ENCODE measurements at regions not wholly inside any gene's neighbourhood (a gene's known extent, or its start where the extent isn't known, plus 50 kb on each side); places are given as distances from the start of the nearest gene placed in this dataset.

DNA sequence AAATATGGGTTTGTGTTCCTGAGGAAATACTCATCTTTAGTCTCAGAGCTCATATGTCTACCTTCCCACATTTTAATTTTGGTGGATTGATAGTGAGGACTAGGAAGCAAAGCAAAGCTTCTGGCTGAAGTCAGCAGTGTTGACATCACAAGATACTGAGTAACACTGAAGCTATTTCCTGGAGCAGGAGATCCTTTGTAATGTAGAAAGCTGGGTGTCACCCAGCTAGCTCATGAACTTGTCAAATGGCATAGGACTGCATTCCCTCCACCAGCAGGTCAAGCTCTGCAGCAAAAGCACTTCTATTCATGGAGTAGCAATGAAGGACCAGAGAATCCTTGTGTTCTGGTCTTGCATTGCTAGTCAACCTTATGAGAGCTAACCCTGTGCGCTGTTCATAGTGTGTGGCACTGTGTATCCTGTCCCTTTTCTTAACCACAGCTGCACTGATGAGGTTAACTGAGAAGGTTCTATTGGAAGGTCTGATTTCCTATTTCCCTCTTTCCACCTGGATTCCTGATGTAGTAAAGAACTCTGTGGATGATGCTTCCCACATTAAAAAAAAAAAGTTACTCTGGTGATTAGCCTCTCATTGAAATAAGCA is 94.8 kb upstream of the ZNF804B start:
- H3K4me3 Mint-ChIP-seq, result no peak overlapping the region
- no peak for ATAC-seq (replicated peaks; ENCODE audit: extremely low read depth, poor library complexity, severe bottlenecking)
- H3K27me3 Mint-ChIP-seq, result no peaks in the 10 kb centered on the region
- peaks cover 10% of the 10 kb centered on the region for H3K9me3 Mint-ChIP-seq
- H3K4me1 Mint-ChIP-seq, result no peaks in the 10 kb centered on the region
- DNase-seq (ENCODE audit: low spot score in 2 of 2), result no peak
- H3K27ac Mint-ChIP-seq (ENCODE audit: low read depth), result no peak overlapping the region
- no peaks in the 10 kb centered on the region for H3K36me3 Mint-ChIP-seq (ENCODE audit: insufficient read depth)

DNA sequence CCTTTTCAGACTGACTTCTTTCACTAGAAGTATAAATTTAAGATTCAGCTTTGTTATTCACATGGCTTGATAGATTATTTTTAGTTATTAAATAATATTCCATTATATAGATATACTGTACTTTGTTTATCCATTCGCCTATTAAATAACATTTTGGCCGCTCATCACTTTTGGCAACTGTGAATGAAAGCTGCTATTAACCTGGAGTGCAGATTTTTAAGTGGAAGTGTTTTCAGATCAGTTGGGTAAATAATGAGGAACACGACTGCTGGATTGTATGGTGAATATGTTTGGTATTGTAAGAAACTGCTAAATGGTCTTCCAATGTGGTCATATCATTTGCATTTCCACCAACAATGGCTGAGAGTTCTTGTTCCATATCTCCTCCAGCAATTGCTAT is 97.6 kb upstream of the ZNF804B start:
- DNase-seq (ENCODE audit: low spot score in 2 of 2) (no peak), ATAC-seq (replicated peaks; ENCODE audit: extremely low read depth, poor library complexity, severe bottlenecking) (no peak)
- Mint-ChIP-seq H3K9me3 (peaks cover 4% of the 10 kb centered on the region), H3K27ac (ENCODE audit: low read depth) (no peak overlapping the region), H3K4me3 (no peak overlapping the region), H3K36me3 (ENCODE audit: insufficient read depth) (no peaks in the 10 kb centered on the region), H3K4me1 (no peaks in the 10 kb centered on the region), H3K27me3 (no peaks in the 10 kb centered on the region)

DNA sequence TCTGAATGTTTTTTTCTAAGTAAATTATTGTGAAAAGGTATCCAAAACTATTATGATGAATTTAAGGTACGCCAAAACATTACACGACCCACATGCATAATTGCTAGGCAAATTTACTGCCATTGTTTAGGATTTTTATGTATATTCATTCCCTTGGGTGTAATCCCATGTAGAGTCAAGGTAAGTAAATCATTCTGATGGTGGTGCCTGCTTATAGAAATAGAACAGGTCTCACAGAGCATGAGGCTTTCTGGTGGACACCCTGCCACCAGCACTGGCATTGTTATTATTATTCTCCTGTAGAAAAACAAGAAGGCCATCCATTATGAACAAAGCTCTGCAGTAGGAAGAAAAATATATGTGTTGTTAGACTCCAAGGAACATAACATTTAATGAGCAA is 111.7 kb upstream of the ZNF804B start:
- ATAC-seq (replicated peaks; ENCODE audit: extremely low read depth, poor library complexity, severe bottlenecking), result no peak
- H3K9me3 Mint-ChIP-seq, result peaks cover 6% of the 10 kb centered on the region
- no peaks in the 10 kb centered on the region for H3K4me1 Mint-ChIP-seq
- no peak overlapping the region for H3K27ac Mint-ChIP-seq (ENCODE audit: low read depth)
- H3K36me3 Mint-ChIP-seq (ENCODE audit: insufficient read depth), result no peaks in the 10 kb centered on the region
- no peaks in the 10 kb centered on the region for H3K27me3 Mint-ChIP-seq
- DNase-seq (ENCODE audit: low spot score in 2 of 2), result no peak
- H3K4me3 Mint-ChIP-seq, result no peak overlapping the region

DNA sequence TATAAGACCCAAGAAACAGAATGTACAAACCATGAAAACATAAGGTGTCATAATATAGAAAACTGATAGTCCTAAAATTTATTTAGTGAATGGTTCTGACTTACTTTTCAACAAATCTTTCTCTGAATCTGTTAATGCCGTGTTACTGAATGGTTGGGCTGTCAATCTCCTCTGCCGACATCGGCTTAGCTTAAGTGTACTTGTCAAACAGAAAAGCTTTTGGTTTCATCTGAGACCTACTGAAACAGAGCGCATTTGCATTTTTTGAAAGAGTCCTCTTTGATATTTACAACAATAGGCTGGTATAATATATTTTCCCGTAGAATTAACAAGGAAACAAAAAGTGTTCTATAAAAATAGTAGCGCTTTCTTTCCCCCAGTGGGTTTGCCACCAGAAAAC is 120.9 kb upstream of the ZNF804B start:
- Mint-ChIP-seq H3K4me3 (no peak overlapping the region), H3K27me3 (no peaks in the 10 kb centered on the region), H3K4me1 (no peaks in the 10 kb centered on the region), H3K36me3 (ENCODE audit: insufficient read depth) (no peaks in the 10 kb centered on the region), H3K27ac (ENCODE audit: low read depth) (no peak overlapping the region), H3K9me3 (peaks cover 6% of the 10 kb centered on the region)
- ATAC-seq (replicated peaks; ENCODE audit: extremely low read depth, poor library complexity, severe bottlenecking) (no peak), DNase-seq (ENCODE audit: low spot score in 2 of 2) (no peak)

DNA sequence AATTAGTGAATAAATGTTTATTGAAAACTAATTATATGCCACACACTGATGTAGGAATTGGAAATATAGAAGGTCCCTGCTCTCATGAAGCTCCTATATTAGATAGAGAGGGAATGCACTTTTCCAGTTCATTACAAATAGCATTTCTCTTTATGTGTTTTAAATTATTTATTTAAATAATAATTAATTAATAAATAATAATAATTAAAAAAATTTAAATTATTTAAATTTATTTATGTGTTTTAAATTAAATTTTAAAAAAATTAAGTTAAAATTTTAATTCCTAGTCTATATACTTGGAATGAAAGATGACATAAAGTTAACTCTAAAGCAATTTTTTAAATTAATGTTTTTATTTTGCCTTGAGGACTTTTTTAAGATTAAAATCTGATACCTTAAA is 121.7 kb upstream of the ZNF804B start:
- DNase-seq (ENCODE audit: low spot score in 2 of 2) (no peak), ATAC-seq (replicated peaks; ENCODE audit: extremely low read depth, poor library complexity, severe bottlenecking) (no peak)
- H3K4me3 Mint-ChIP-seq, result no peak overlapping the region
- no peak overlapping the region for H3K27ac Mint-ChIP-seq (ENCODE audit: low read depth)
- no peaks in the 10 kb centered on the region for H3K36me3 Mint-ChIP-seq (ENCODE audit: insufficient read depth)
- peaks cover 6% of the 10 kb centered on the region for H3K9me3 Mint-ChIP-seq
- no peaks in the 10 kb centered on the region for H3K27me3 Mint-ChIP-seq
- no peaks in the 10 kb centered on the region for H3K4me1 Mint-ChIP-seq

DNA sequence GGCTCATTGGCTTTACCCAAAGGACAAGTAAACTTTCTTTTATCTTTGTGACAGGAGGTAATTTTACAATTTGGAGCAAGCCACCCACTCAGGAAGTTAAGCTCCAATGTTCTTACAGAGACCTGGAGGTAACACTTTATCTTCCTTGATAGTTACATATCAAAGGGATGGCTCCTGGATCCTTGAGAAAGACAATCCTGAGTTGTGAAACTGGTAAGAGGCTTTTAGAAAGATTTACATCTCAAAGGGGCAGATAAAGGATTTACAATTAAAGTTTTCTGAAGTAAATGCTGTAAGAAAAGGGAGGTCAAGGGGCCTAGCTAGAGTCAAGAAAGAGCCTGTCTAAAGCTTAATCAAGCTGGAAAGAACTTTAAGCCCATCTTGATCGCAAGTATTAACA is 124.4 kb upstream of the ZNF804B start:
- DNase-seq (ENCODE audit: low spot score in 2 of 2) (no peak), ATAC-seq (replicated peaks; ENCODE audit: extremely low read depth, poor library complexity, severe bottlenecking) (no peak)
- Mint-ChIP-seq H3K27me3 (no peaks in the 10 kb centered on the region), H3K4me3 (no peak overlapping the region), H3K36me3 (ENCODE audit: insufficient read depth) (no peaks in the 10 kb centered on the region), H3K9me3 (no peaks in the 10 kb centered on the region), H3K27ac (ENCODE audit: low read depth) (no peak overlapping the region), H3K4me1 (no peaks in the 10 kb centered on the region)

DNA sequence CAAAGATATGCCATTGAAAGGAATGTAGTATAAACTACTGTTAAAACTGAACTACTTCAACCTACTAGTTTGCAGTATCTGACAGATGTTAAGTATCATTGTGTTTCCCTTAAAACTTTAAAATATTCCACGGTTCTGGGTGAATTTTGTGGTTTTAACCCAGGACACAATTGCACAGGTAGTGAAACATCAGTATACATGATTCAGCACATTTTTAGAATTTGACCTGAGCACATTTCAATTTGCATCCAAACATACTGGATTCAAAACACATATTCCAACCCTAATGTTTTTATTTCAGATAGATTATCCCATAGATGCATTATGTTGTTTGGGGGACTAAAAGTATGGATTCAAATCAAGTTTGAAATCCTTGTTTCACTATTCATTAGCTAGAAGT is 129.9 kb upstream of the ZNF804B start:
- H3K27me3 Mint-ChIP-seq, result no peaks in the 10 kb centered on the region
- no peak for ATAC-seq (replicated peaks; ENCODE audit: extremely low read depth, poor library complexity, severe bottlenecking)
- H3K4me1 Mint-ChIP-seq, result no peaks in the 10 kb centered on the region
- DNase-seq (ENCODE audit: low spot score in 2 of 2), result no peak
- no peaks in the 10 kb centered on the region for H3K9me3 Mint-ChIP-seq
- H3K27ac Mint-ChIP-seq (ENCODE audit: low read depth), result no peak overlapping the region
- H3K36me3 Mint-ChIP-seq (ENCODE audit: insufficient read depth), result no peaks in the 10 kb centered on the region
- H3K4me3 Mint-ChIP-seq, result no peak overlapping the region

DNA sequence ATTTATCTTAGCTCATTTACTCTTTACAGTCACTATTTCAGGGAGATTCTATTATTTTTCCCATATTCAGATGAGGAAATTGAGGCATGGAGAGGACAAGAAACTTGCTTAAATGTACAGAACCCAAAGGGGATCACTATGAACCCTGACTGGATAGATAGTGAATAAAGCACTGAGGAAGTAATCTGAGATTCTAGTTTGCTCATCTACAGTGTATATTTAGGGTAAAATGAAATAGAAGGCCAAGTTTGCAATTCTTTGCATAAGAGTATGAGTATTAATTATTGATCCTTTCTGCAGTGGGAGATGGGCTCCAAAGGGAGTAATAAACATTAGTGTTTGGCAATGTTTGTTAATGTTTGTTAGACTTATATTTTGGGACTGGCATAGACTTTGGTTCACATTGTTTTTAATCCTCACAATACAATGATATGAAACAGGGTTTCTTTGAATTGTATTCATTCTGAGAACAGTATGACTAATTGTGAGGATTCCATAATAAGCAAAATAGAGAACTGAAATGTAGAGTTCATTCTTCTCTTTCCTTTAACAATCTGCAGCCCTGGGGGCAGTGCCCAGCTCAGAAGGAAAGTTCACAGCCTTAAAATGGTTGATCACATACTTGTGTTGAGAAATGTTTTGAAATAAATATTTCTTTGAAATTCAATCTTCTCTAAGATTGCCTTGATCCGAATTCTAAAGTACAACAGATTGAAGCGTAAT is 131.0 kb upstream of the ZNF804B start:
- H3K27ac Mint-ChIP-seq (ENCODE audit: low read depth), result no peak overlapping the region

DNA sequence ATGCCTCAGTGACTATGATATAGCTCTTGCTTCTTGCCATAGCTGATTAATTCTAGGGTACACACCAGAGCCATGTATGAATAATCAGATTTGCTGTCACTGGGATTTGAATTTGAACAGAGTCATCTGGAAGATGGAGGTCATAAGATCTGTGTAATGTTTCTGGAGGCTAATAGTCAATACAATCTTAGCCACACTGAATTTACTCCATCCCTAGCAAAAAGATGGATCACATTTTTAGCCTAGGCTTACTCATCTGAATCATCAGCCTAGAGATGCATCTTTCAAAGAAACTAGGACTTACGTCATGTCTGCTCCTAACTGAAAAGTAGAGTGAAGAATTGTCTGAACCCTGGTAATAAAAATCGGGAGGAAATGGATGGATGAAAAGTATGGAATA is 142.3 kb upstream of the ZNF804B start:
- H3K27ac Mint-ChIP-seq (ENCODE audit: low read depth), result no peak overlapping the region
- ATAC-seq (replicated peaks; ENCODE audit: extremely low read depth, poor library complexity, severe bottlenecking), result no peak
- H3K9me3 Mint-ChIP-seq, result peaks cover 12% of the 10 kb centered on the region
- no peak for DNase-seq (ENCODE audit: low spot score in 2 of 2)
- no peaks in the 10 kb centered on the region for H3K4me1 Mint-ChIP-seq
- H3K27me3 Mint-ChIP-seq, result no peaks in the 10 kb centered on the region
- H3K36me3 Mint-ChIP-seq (ENCODE audit: insufficient read depth), result peaks cover 2% of the 10 kb centered on the region
- H3K4me3 Mint-ChIP-seq, result no peak overlapping the region

More for the DNA sequence above, 131.0 kb upstream of the ZNF804B start:
- Mint-ChIP-seq H3K4me1 (no peaks in the 10 kb centered on the region), H3K36me3 (ENCODE audit: insufficient read depth) (no peaks in the 10 kb centered on the region), H3K27me3 (no peaks in the 10 kb centered on the region), H3K4me3 (no peak overlapping the region), H3K9me3 (no peaks in the 10 kb centered on the region)
- no peak for DNase-seq (ENCODE audit: low spot score in 2 of 2)
- ATAC-seq (replicated peaks; ENCODE audit: extremely low read depth, poor library complexity, severe bottlenecking), result no peak

DNA sequence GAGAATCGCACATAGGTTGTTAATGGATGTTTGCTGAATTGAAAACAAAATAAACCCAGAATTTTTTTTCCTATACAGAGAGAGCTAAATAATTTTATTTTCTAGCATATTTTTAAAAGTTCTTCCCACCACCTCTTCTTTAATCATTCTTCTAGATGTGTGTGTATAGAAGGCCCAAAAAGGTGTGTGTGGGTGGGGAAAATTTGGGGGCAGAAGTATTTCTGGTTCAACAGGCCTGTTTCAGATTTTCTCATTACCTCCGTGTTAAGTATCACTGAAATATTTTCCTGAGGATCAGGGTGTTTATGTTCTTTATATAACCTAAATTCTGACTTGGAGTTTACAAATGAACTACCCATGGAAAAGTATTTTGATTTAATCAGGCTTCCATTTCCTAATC is 144.2 kb upstream of the ZNF804B start:
- Mint-ChIP-seq H3K27ac (ENCODE audit: low read depth) (no peak overlapping the region), H3K36me3 (ENCODE audit: insufficient read depth) (peaks cover 2% of the 10 kb centered on the region), H3K4me1 (no peaks in the 10 kb centered on the region), H3K4me3 (no peak overlapping the region), H3K27me3 (no peaks in the 10 kb centered on the region), H3K9me3 (peaks cover 12% of the 10 kb centered on the region)
- DNase-seq (ENCODE audit: low spot score in 2 of 2), result no peak
- ATAC-seq (replicated peaks; ENCODE audit: extremely low read depth, poor library complexity, severe bottlenecking), result no peak

DNA sequence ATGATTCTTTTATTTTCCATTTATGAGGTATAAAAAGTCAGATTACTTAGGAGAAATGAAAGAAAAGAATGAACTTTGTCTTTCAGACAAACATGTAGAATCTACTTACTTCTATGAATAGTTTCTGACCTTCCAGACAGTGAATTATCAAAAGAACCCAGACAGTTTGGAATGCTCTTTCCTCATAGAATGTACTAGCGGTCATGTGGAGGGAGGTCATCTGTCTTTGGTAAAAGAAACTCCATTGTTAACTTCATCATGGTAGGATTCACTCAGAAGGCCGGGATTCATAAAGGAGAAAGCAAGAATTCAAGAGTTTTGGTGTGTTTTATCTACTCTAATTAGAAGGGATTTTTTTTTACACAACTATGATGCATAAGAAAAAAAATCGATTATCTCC is 144.8 kb upstream of the ZNF804B start:
- ATAC-seq (replicated peaks; ENCODE audit: extremely low read depth, poor library complexity, severe bottlenecking) (no peak), DNase-seq (ENCODE audit: low spot score in 2 of 2) (no peak)
- H3K27ac Mint-ChIP-seq (ENCODE audit: low read depth), result no peak overlapping the region
- peaks cover 12% of the 10 kb centered on the region for H3K9me3 Mint-ChIP-seq
- peaks cover 2% of the 10 kb centered on the region for H3K36me3 Mint-ChIP-seq (ENCODE audit: insufficient read depth)
- H3K27me3 Mint-ChIP-seq, result no peaks in the 10 kb centered on the region
- no peak overlapping the region for H3K4me3 Mint-ChIP-seq
- no peaks in the 10 kb centered on the region for H3K4me1 Mint-ChIP-seq

DNA sequence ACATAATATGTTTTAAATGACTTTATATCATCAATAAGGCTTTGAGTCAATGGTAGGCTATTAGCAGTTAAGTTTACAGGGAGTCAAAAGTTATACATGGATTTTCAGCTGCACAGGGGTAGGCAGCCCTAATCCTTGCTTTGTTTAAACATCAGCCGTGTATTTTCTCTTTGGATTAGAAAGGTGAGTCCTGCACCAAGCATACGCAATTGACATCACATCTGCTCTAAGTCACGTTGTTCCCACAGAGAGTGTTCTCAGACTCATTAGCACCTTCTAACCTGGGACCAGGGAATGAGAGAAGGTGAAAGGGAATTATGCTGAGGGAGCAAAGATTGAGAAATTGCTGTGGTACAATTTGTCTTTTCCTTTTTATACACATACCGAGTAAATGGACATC is 148.6 kb upstream of the ZNF804B start:
- peaks cover 7% of the 10 kb centered on the region for H3K9me3 Mint-ChIP-seq

DNA sequence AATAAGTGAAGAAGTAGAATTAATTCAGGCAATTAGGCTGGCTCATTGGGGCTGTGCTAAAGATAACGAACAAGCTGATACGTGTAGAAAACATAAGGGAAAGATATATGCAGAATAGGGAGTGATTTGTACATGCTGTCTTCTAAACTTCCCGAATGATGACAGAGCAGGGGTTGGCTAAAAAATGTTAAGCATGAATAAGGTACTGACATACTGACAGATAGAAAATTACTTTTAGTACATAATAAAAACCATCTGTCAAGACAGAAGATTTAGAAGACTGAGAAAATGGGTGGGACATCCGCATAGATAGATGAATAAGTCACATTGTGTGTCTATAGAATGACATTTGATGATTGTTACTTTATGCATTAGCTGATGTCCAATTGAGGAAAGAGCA is 158.8 kb upstream of the ZNF804B start:
- Mint-ChIP-seq H3K36me3 (ENCODE audit: insufficient read depth) (no peaks in the 10 kb centered on the region), H3K9me3 (peaks cover 14% of the 10 kb centered on the region), H3K27me3 (no peaks in the 10 kb centered on the region), H3K27ac (ENCODE audit: low read depth) (no peak overlapping the region), H3K4me3 (no peak overlapping the region), H3K4me1 (no peaks in the 10 kb centered on the region)
- DNase-seq (ENCODE audit: low spot score in 2 of 2), result no peak
- ATAC-seq (replicated peaks; ENCODE audit: extremely low read depth, poor library complexity, severe bottlenecking), result no peak

More for the DNA sequence above, 148.6 kb upstream of the ZNF804B start:
- DNase-seq (ENCODE audit: low spot score in 2 of 2) (no peak), ATAC-seq (replicated peaks; ENCODE audit: extremely low read depth, poor library complexity, severe bottlenecking) (no peak)
- no peaks in the 10 kb centered on the region for H3K27me3 Mint-ChIP-seq
- no peak overlapping the region for H3K27ac Mint-ChIP-seq (ENCODE audit: low read depth)
- H3K4me1 Mint-ChIP-seq, result no peaks in the 10 kb centered on the region
- no peak overlapping the region for H3K4me3 Mint-ChIP-seq
- H3K36me3 Mint-ChIP-seq (ENCODE audit: insufficient read depth), result peaks cover 2% of the 10 kb centered on the region
